ENCODE measurements at regions not wholly inside any gene's neighbourhood (a gene's known extent, or its start where the extent isn't known, plus 50 kb on each side); places are given as distances from the start of the nearest gene placed in this dataset.

DNA sequence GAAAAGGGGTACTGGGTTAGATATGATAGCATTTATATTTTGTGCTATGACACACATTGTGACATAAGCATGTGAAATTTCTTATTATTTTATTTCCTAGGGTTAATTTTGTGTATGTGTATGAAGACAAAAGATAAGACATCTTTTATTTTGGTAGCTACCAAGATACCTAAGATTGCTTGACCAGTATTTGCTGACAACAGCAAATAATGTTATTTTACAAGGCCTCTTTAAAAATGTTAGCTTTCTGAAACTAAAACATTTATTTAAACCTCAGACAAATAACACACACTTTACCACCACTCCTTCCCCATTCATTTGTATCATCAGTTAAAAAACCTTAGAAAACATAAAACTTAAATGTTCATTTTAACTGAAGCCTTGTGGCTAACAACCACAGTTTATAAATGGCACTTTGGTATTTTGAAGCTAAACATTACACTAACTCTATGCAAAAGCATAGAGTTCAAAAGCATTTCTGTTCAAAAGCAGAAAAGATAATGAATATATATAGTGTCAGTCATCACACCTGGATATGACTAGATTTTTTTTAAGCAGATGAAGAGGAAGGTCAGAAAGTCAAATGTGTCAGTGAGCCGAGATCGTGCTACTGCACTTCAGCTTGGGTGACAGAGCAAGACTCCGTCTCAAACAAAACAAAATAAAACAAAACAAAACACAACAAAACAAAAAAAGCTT lies 193.0 kb downstream of the VCY1B start:
- Histone ChIP-seq H2AFZ (ENCODE audit: low read depth, low read length) (no peak overlapping the region), H4K20me1 (ENCODE audit: insufficient read depth) (no peaks in the 10 kb centered on the region), H3K79me2 (replicated peaks; ENCODE audit: insufficient read depth, low read length) (no peaks in the 10 kb centered on the region), H3K4me3 (ENCODE audit: low read length) (no peak overlapping the region), H3F3A (ENCODE audit: insufficient read depth, low read length, poor library complexity, severe bottlenecking) (no peaks in the 10 kb centered on the region), H3K27me3 (ENCODE audit: insufficient read depth, low read depth, low read length) (no peaks in the 10 kb centered on the region), H3K9me3 (ENCODE audit: low read length) (no peaks in the 10 kb centered on the region), H3K27ac (ENCODE audit: low read length) (no peak overlapping the region), H3K9me2 (ENCODE audit: insufficient read depth, low read length) (no peaks in the 10 kb centered on the region), H3K36me3 (ENCODE audit: insufficient read depth, low read length) (no peaks in the 10 kb centered on the region), H3K9ac (ENCODE audit: low read length) (no peak overlapping the region), H3K4me2 (ENCODE audit: low read length) (no peak overlapping the region)
- TF ChIP-seq TAF1 (IDR thresholded peaks at IDR 0.05; ENCODE audit: low read depth) (no peak), SMC3 (conservative IDR thresholded peaks at IDR 0.05; ENCODE audit: poor library complexity) (no peak), EZH2 (IDR thresholded peaks at IDR 0.05; ENCODE audit: borderline replicate concordance, insufficient read depth, low read length, poor library complexity, severe bottlenecking) (no peak), RAD21 (conservative IDR thresholded peaks at IDR 0.05) (no peak), MXI1 (conservative IDR thresholded peaks at IDR 0.05; ENCODE audit: poor library complexity, severe bottlenecking) (no peak), POLR2AphosphoS5 (IDR thresholded peaks at IDR 0.05) (no peak), REST (IDR thresholded peaks at IDR 0.05; ENCODE audit: borderline replicate concordance) (no peak), EP300 (conservative IDR thresholded peaks at IDR 0.05; ENCODE audit: poor library complexity, severe bottlenecking) (no peak)
- TF ChIP-seq, protein P1, sequence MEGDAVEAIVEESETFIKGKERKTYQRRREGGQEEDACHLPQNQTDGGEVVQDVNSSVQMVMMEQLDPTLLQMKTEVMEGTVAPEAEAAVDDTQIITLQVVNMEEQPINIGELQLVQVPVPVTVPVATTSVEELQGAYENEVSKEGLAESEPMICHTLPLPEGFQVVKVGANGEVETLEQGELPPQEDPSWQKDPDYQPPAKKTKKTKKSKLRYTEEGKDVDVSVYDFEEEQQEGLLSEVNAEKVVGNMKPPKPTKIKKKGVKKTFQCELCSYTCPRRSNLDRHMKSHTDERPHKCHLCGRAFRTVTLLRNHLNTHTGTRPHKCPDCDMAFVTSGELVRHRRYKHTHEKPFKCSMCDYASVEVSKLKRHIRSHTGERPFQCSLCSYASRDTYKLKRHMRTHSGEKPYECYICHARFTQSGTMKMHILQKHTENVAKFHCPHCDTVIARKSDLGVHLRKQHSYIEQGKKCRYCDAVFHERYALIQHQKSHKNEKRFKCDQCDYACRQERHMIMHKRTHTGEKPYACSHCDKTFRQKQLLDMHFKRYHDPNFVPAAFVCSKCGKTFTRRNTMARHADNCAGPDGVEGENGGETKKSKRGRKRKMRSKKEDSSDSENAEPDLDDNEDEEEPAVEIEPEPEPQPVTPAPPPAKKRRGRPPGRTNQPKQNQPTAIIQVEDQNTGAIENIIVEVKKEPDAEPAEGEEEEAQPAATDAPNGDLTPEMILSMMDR (IDR thresholded peaks at IDR 0.05; ENCODE audit: poor library complexity, severe bottlenecking) = no peak

DNA sequence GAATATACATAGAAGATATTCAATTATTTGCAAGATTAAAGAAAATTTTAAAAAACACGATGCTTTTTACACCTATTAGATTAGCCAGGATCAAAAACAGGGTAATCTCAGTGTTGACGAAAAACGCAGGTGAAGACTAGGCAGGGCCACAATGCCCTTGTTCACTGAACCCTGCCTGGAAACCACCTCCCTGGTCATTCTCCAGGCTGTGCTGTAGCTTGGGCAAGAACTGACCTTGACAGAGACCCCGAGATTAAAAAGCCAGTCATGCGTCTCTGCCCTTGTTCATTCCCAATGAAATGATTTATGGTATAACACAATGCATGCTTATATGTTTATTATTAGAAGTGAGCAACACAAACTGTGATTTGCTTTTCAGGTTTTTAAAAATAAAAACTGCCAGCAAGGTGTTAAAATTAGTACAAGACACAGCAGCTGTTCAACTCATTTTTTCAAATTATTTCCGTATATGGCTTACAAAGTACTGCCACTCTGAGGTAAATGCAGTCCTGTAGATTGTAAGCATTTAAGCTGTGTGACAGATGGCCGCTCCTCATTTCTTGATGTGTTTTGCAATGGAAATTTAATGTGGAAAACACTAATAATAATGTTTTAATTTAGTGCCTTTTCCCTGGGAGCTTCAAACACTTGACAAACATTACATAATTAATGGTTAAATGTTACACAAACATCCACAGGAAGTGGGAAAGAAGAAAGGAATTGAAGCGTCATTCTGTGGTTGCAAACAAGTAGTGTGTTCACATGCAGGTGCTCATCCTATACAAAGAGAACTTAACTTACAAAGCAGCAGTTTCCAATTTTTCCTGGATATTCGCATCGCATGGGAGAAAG lies 200.2 kb downstream of the VCY1B start:
- H3F3A ChIP-seq (ENCODE audit: insufficient read depth, low read length, poor library complexity, severe bottlenecking) = no peaks in the 10 kb centered on the region
- H3K9me2 ChIP-seq (ENCODE audit: insufficient read depth, low read length) = no peaks in the 10 kb centered on the region
- no peak overlapping the region for H2AFZ ChIP-seq (ENCODE audit: low read depth, low read length)
- no peaks in the 10 kb centered on the region for H3K36me3 ChIP-seq (ENCODE audit: insufficient read depth, low read length)
- no peak for TF ChIP-seq SMC3 (conservative IDR thresholded peaks at IDR 0.05; ENCODE audit: poor library complexity)
- no peak for TF ChIP-seq TAF1 (IDR thresholded peaks at IDR 0.05; ENCODE audit: low read depth)
- no peak for TF ChIP-seq EZH2 (IDR thresholded peaks at IDR 0.05; ENCODE audit: borderline replicate concordance, insufficient read depth, low read length, poor library complexity, severe bottlenecking)
- TF ChIP-seq POLR2AphosphoS5 (IDR thresholded peaks at IDR 0.05) = no peak
- no peak for TF ChIP-seq MXI1 (conservative IDR thresholded peaks at IDR 0.05; ENCODE audit: poor library complexity, severe bottlenecking)
- no peak for TF ChIP-seq RAD21 (conservative IDR thresholded peaks at IDR 0.05)
- no peak for TF ChIP-seq REST (IDR thresholded peaks at IDR 0.05; ENCODE audit: borderline replicate concordance)
- no peak for TF ChIP-seq EP300 (conservative IDR thresholded peaks at IDR 0.05; ENCODE audit: poor library complexity, severe bottlenecking)
- TF ChIP-seq, protein P1 (IDR thresholded peaks at IDR 0.05; ENCODE audit: poor library complexity, severe bottlenecking) = no peak
- H4K20me1 ChIP-seq (ENCODE audit: insufficient read depth) = no peaks in the 10 kb centered on the region
- H3K79me2 ChIP-seq (replicated peaks; ENCODE audit: insufficient read depth, low read length) = no peaks in the 10 kb centered on the region
- H3K27ac ChIP-seq (ENCODE audit: low read length) = peak overlapping the region; percentile 16
- no peaks in the 10 kb centered on the region for H3K27me3 ChIP-seq (ENCODE audit: insufficient read depth, low read depth, low read length)
- H3K9me3 ChIP-seq (ENCODE audit: low read length) = no peaks in the 10 kb centered on the region
- H3K4me2 ChIP-seq (ENCODE audit: low read length) = no peak overlapping the region
- H3K9ac ChIP-seq (ENCODE audit: low read length) = no peak overlapping the region
- no peak overlapping the region for H3K4me3 ChIP-seq (ENCODE audit: low read length)

All from neural cell (in vitro differentiated cells).